K562 (cell line): ENCODE measurements at regions not wholly inside any gene's neighbourhood (a gene's known extent, or its start where the extent isn't known, plus 50 kb on each side); places are given as distances from the start of the nearest gene placed in this dataset.

Experiments used
- CREM ChIP-seq: IDR thresholded peaks from 2 replicates; pipeline ENCODE4 v1.6.1; 2014; ENCODE audit warnings: antibody characterized with exemption, low read depth
- NFYB ChIP-seq: IDR thresholded peaks from 2 replicates; pipeline ENCODE4 v1.6.1; 2011; ENCODE audit warnings: mild to moderate bottlenecking, moderate library complexity; ENCODE audit not compliant: insufficient read length; ENCODE audit errors: extremely low read depth
- ZBTB7A ChIP-seq: IDR thresholded peaks from 2 replicates; pipeline ENCODE4 v1.6.1; 2011; ENCODE audit warnings: low read depth, mild to moderate bottlenecking, low read length, moderate library complexity, borderline replicate concordance; ENCODE audit not compliant: control insufficient read depth
- ZNF589 ChIP-seq: fragments of 200-800 bp; sonication (Bioruptor generic); IDR thresholded peaks from 2 replicates; pipeline ENCODE4 v1.6.1; 2016; ENCODE audit warnings: low read depth, missing genetic modification characterization, missing compliant biosample characterization

DNA sequence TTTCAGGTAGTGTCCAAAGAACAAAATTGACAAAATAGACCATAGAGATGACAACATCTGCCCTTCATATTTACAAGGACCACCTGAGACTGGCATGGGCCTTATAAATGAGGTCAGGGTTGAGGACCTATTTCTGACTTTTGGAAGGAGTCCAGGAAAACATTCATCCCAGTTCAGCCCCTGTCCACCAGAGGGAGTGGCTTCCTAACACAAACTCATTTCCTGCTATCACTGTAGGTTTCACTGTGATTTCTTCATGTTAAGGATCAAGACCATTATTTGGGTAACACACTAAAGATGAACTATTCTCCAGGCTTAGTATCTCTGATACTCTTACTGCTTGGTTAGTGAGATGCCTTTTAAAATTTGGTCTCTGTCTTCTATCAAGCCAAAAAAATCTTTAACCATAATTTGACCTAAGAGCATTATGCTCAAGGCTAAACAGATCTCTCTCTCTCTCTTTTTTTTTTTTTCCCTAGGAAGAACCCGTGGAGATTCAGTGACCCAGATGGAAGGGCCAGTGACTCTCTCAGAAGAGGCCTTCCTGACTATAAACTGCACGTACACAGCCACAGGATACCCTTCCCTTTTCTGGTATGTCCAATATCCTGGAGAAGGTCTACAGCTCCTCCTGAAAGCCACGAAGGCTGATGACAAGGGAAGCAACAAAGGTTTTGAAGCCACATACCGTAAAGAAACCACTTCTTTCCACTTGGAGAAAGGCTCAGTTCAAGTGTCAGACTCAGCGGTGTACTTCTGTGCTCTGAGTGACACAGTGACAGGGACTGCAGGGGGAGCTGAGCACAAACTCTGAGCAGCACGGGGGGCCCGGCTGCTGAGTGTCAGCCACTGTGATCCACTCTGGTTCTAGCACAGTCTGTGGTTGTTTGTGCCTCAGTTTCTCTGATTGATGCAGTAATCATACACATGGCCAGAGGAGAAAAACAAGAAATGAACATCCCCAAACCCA lies 267.6 kb upstream of the OR4E1 start:
- TF ChIP-seq NFYB (no peak), CREM (no peak), ZNF589 (no peak), ZBTB7A (no peak)
